HepG2 (cell line): ENCODE measurements at regions not wholly inside any gene's neighbourhood (a gene's known extent, or its start where the extent isn't known, plus 50 kb on each side); places are given as distances from the start of the nearest gene placed in this dataset.

Experiments
- ATAC-seq: fragments of 200-7000 bp; cut with Tn5 transposase; 3 replicates; pipeline ENCODE4 v1.9.1; 2020; ENCODE audit warnings: mild to moderate bottlenecking, moderate library complexity
- BruUV-seq: library from RNA; stranded (reverse); fragments of 400-500 nt; replicated peaks from 2 replicates; lab custom pipeline; 2021; lab: Mats Ljungman, UMichigan
- CTCF ChIA-PET: fragments of 300-600 bp; formaldehyde crosslinking; extraction: SDS; loops from one replicate; lab custom pipeline; 2021; ENCODE audit warnings: low total read pairs, inconsistent platforms, low intra/inter-chr PET ratio; lab: Yijun Ruan, JAX
- POLR2A ChIA-PET: fragments of 350-600 bp; sonication (Branson Sonifier 250); formaldehyde crosslinking; loops from one replicate; lab custom pipeline; 2020; ENCODE audit warnings: antibody characterized with exemption, inconsistent platforms; lab: Yijun Ruan, JAX
- DNase-seq: peaks from one replicate; pipeline ENCODE4 v3.0.0-alpha.2; 2015; ENCODE audit warnings: low spot score
- FAIRE-seq: peaks from 3 replicates; lab custom pipeline; 2011; peaks lifted over from hg19 to GRCh38; lab: Jason Lieb, UNC
- H2AFZ ChIP-seq: one replicate; pipeline ENCODE4 v1.6.1; 2011; ENCODE audit warnings: low read length, inconsistent platforms
- H3K27ac ChIP-seq: fragments of 300-600 bp; 3 replicates; pipeline ENCODE4 v1.8.0; 2011; ENCODE audit warnings: mixed run types, mild to moderate bottlenecking, mixed read lengths, low read length, inconsistent platforms; ENCODE audit not compliant: insufficient read depth; ENCODE audit errors: extremely low read length
- H3K27me3 ChIP-seq, 2 experiments: fragments of 200-600 bp in 1 of 2; 2 replicates in 1 of 2; 3 replicates in 1 of 2; pipeline versions ENCODE4 v1.6.0 to v1.8.0; 2011; ENCODE audit warnings: low read length in 2 of 2, mild to moderate bottlenecking in 2 of 2, moderate library complexity in 2 of 2, inconsistent platforms in 1 of 2; ENCODE audit not compliant: insufficient read depth in 2 of 2, control insufficient read depth in 1 of 2
- H3K36me3 ChIP-seq, 2 experiments: fragments of 200-600 bp in 1 of 2; replicated peaks in 1 of 2; 2 replicates in 1 of 2; 3 replicates in 1 of 2; pipeline versions ENCODE4 v1.5.1 to v1.8.0; 2011; ENCODE audit warnings: low read length in 2 of 2, inconsistent platforms in 1 of 2; ENCODE audit not compliant: insufficient read depth in 2 of 2, control insufficient read depth in 1 of 2
- H3K4me1 ChIP-seq: 2 replicates; pipeline ENCODE4 v1.5.1; 2012; ENCODE audit warnings: low read length, inconsistent platforms; ENCODE audit not compliant: insufficient read depth
- H3K4me2 ChIP-seq: 2 replicates; pipeline ENCODE4 v1.6.0; 2011; ENCODE audit warnings: low read depth, low read length, inconsistent platforms
- H3K4me3 ChIP-seq, 3 experiments: fragments of 200-600 bp in 1 of 3; sonication (generic), shearing (Covaris generic) in 1 of 3; replicated peaks in 1 of 3; 2 replicates each; pipeline ENCODE4 v1.5.1; 2011 to 2016; ENCODE audit warnings: low read length in 3 of 3, inconsistent platforms in 2 of 3, low read depth in 2 of 3, mild to moderate bottlenecking in 2 of 3, control low read depth in 1 of 3, mixed read lengths in 1 of 3; ENCODE audit not compliant: insufficient read depth in 1 of 3
- H3K79me2 ChIP-seq: one replicate; pipeline ENCODE4 v1.6.1; 2011; ENCODE audit warnings: low read length, inconsistent platforms; ENCODE audit not compliant: insufficient read depth
- H3K9ac ChIP-seq: 2 replicates; pipeline ENCODE4 v1.6.0; 2011; ENCODE audit warnings: mild to moderate bottlenecking, low read depth, low read length, inconsistent platforms; ENCODE audit not compliant: insufficient read depth
- H3K9me3 ChIP-seq: 2 replicates; pipeline ENCODE4 v1.5.1; 2012; ENCODE audit warnings: mild to moderate bottlenecking, low read length
- H4K20me1 ChIP-seq: 2 replicates; pipeline ENCODE4 v1.6.0; 2011; ENCODE audit warnings: inconsistent platforms, mild to moderate bottlenecking, low read length, moderate library complexity; ENCODE audit not compliant: insufficient read depth
- HDAC2 ChIP-seq: sonication (generic); formaldehyde crosslinking; IDR thresholded peaks from 2 replicates; pipeline ENCODE4 v1.4.0; 2020; ENCODE audit warnings: missing genetic modification reagents
- NBN ChIP-seq: fragments of 450-650 bp; conservative IDR thresholded peaks from 2 replicates; pipeline ENCODE4 v1.6.1; 2017
- NFATC3 ChIP-seq: sonication (generic); formaldehyde crosslinking; IDR thresholded peaks from 2 replicates; pipeline ENCODE4 v1.5.1; 2020; ENCODE audit warnings: mild to moderate bottlenecking, missing genetic modification reagents
- NPAS2 ChIP-seq: sonication (generic); formaldehyde crosslinking; IDR thresholded peaks from 2 replicates; pipeline ENCODE4 v1.8.0; 2022; ENCODE audit warnings: mild to moderate bottlenecking, missing genetic modification reagents, borderline replicate concordance
- SETDB1 ChIP-seq: sonication (generic); formaldehyde crosslinking; IDR thresholded peaks from 2 replicates; pipeline ENCODE4 v1.5.1; 2020; ENCODE audit warnings: missing genetic modification reagents, mild to moderate bottlenecking, borderline replicate concordance
- TBL1XR1 ChIP-seq: fragments of 150-350 bp; IDR thresholded peaks from 2 replicates; pipeline ENCODE4 v1.6.1; 2014; ENCODE audit warnings: borderline replicate concordance, low read length; ENCODE audit not compliant: partially characterized antibody
- YY1 ChIP-seq: IDR thresholded peaks from 2 replicates; pipeline ENCODE4 v1.6.1; 2011; ENCODE audit warnings: low read length, low read depth, moderate library complexity, mild to moderate bottlenecking; ENCODE audit not compliant: insufficient read depth, insufficient replicate concordance
- ZNF143 ChIP-seq: sonication (generic); formaldehyde crosslinking; IDR thresholded peaks from 2 replicates; pipeline ENCODE4 v1.4.0; 2020; ENCODE audit warnings: missing genetic modification reagents
- ZNF205 ChIP-seq: IDR thresholded peaks from 2 replicates; pipeline ENCODE4 v1.6.1; 2018; ENCODE audit warnings: missing biosample characterization, missing genetic modification reagents
- ZNF557 ChIP-seq: sonication (generic); formaldehyde crosslinking; IDR thresholded peaks from 2 replicates; pipeline ENCODE4 v1.4.0; 2020; ENCODE audit warnings: missing genetic modification reagents
- ZSCAN29 ChIP-seq: sonication (generic); formaldehyde crosslinking; conservative IDR thresholded peaks from 2 replicates; pipeline ENCODE4 v1.4.0; 2020; ENCODE audit warnings: mild to moderate bottlenecking, missing genetic modification reagents
- WGBS: methylation state at CpG from one replicate; pipeline ENCODE4 v1.1.6; 2017; ENCODE audit warnings: low lambda C conversion rate; 5-methylcytosine and 5-hydroxymethylcytosine counted together
- in situ Hi-C: cut with HindIII; loops from 2 replicates; pipeline ENCODE4 v1.10.0; 2017; ENCODE audit warnings: low pct_unique_long_range_greater_than_20kb; ENCODE audit not compliant: extremely low pct_ligation_motif_present
- intact Hi-C: fragments of 100-400 bp; cut with micrococcal nuclease; formaldehyde crosslinking; loops from one replicate; pipeline ENCODE4 v1.10.0; 2022; ENCODE audit not compliant: unreplicated experiment
- TF ChIP-seq, protein P1 (sequence below), 2 experiments: fragments of 450-650 bp in 1 of 2; sonication (generic) in 1 of 2; formaldehyde crosslinking in 1 of 2; IDR thresholded peaks; 2 replicates each; pipeline versions ENCODE4 v1.6.1 to v1.8.0; 2016 to 2022; ENCODE audit warnings: antibody characterized with exemption in 1 of 2, mild to moderate bottlenecking in 1 of 2, missing genetic modification reagents in 1 of 2

DNA sequence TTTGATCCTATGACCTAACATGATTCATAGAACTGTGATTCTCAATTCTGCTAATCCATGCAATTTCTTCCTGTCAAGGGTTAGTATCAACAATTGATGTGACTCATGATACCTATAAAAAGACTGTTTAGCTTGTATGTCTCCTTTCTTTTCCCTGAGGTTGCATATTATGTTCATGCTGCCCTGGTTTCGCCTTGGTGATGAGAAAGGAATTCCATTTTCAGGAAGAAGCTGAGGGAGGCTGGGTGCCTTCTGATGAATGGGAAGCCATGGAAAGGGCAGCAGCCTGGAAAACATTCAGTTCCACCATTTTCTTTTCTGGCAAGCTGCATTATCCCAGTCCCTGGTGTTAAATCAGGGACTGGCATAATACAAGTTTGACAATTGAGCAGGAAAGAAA lies 976.5 kb downstream of the RPA4 start:
- Histone ChIP-seq H3K4me3 (no peak overlapping the region), H3K36me3 (no peaks in the 10 kb centered on the region), H4K20me1 (no peaks in the 10 kb centered on the region), H2AFZ (no peak overlapping the region), H3K4me2 (no peak overlapping the region), H3K9ac (no peak overlapping the region)
- ATAC-seq = no peak
- intact Hi-C loops = no loop called here
- TF ChIP-seq SETDB1 (CRISPR knock-in tag) (no peak), HDAC2 (no peak), TBL1XR1 (no peak)
- TF ChIP-seq, all 625 proteins: peak for 0
- Histone ChIP-seq H3K27ac (no peak overlapping the region), H3K79me2 (no peaks in the 10 kb centered on the region), H3K27me3 (no peaks in the 10 kb centered on the region), H3K4me1 (no peaks in the 10 kb centered on the region), H3K9me3 (no peaks in the 10 kb centered on the region)
- no TSS peak for BruUV-seq
- WGBS = 50% methylated on average over 1 of the region's 1 CpG
- ChIA-PET CTCF (no interaction called here), POLR2A (no interaction called here)
- no peak for FAIRE-seq
- in situ Hi-C loops = no loop called here
- no peak for DNase-seq

GRCh38 chrX:97863261-97863660 lies 979.6 kb downstream of the RPA4 start:
- ATAC-seq = no peak
- BruUV-seq = no TSS peak
- Histone ChIP-seq H3K4me1 (no peaks in the 10 kb centered on the region), H3K27ac (no peak overlapping the region), H3K9me3 (no peaks in the 10 kb centered on the region), H3K9ac (no peak overlapping the region), H3K4me3 (no peak overlapping the region), H3K4me2 (no peak overlapping the region), H2AFZ (no peak overlapping the region), H3K36me3 (no peaks in the 10 kb centered on the region), H4K20me1 (no peaks in the 10 kb centered on the region), H3K79me2 (no peaks in the 10 kb centered on the region), H3K27me3 (no peaks in the 10 kb centered on the region)
- FAIRE-seq = no peak
- 9% methylated on average over 3 of the region's 3 CpGs for WGBS
- intact Hi-C loops (no loop called here), in situ Hi-C loops (no loop called here)
- ChIA-PET CTCF (no interaction called here), POLR2A (no interaction called here)
- DNase-seq = no peak
- TF ChIP-seq ZSCAN29 (CRISPR knock-in tag) (no peak), ZNF143 (CRISPR knock-in tag) (no peak), YY1 (no peak), NFATC3 (CRISPR knock-in tag) (no peak), NBN (no peak), ZNF557 (CRISPR knock-in tag) (no peak), ZNF205 (CRISPR knock-in tag) (no peak), NPAS2 (CRISPR knock-in tag) (no peak)
- TF ChIP-seq, protein P1, sequence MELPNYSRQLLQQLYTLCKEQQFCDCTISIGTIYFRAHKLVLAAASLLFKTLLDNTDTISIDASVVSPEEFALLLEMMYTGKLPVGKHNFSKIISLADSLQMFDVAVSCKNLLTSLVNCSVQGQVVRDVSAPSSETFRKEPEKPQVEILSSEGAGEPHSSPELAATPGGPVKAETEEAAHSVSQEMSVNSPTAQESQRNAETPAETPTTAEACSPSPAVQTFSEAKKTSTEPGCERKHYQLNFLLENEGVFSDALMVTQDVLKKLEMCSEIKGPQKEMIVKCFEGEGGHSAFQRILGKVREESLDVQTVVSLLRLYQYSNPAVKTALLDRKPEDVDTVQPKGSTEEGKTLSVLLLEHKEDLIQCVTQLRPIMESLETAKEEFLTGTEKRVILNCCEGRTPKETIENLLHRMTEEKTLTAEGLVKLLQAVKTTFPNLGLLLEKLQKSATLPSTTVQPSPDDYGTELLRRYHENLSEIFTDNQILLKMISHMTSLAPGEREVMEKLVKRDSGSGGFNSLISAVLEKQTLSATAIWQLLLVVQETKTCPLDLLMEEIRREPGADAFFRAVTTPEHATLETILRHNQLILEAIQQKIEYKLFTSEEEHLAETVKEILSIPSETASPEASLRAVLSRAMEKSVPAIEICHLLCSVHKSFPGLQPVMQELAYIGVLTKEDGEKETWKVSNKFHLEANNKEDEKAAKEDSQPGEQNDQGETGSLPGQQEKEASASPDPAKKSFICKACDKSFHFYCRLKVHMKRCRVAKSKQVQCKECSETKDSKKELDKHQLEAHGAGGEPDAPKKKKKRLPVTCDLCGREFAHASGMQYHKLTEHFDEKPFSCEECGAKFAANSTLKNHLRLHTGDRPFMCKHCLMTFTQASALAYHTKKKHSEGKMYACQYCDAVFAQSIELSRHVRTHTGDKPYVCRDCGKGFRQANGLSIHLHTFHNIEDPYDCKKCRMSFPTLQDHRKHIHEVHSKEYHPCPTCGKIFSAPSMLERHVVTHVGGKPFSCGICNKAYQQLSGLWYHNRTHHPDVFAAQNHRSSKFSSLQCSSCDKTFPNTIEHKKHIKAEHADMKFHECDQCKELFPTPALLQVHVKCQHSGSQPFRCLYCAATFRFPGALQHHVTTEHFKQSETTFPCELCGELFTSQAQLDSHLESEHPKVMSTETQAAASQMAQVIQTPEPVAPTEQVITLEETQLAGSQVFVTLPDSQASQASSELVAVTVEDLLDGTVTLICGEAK (IDR thresholded peaks at IDR 0.05) = no peak
- TF ChIP-seq, protein P1 (CRISPR knock-in tag; IDR thresholded peaks at IDR 0.05) = no peak
